ENCODE measurements at regions not wholly inside any gene's neighbourhood (a gene's known extent, or its start where the extent isn't known, plus 50 kb on each side); places are given as distances from the start of the nearest gene placed in this dataset.

- Histone ChIP-seq H3K4me1 (ENCODE audit: control insufficient read depth in 1 of 2, insufficient read depth in 2 of 2, low read length in 2 of 2) (peaks cover 5 to 12% of the 10 kb centered on the region in 2 experiments), H3K23ac (ENCODE audit: low read length) (no peak overlapping the region), H3K79me1 (ENCODE audit: low read length) (peaks cover 6% of the 10 kb centered on the region), H3K9me3 (ENCODE audit: insufficient read depth, low read depth, low read length) (no peaks in the 10 kb centered on the region), H3K4me2 (ENCODE audit: low read length) (no peak overlapping the region), H2BK5ac (ENCODE audit: low read depth, low read length, poor library complexity) (no peak overlapping the region), H3K4me3 (ENCODE audit: low read depth, low read length) (no peak overlapping the region), H2BK120ac (ENCODE audit: insufficient read depth, low read length, poor library complexity) (no peak overlapping the region), H4K8ac (ENCODE audit: low read depth, low read length) (no peak overlapping the region), H3K18ac (ENCODE audit: low read length) (no peak overlapping the region), H3K27me3 (ENCODE audit: insufficient read depth, low read length) (no peaks in the 10 kb centered on the region), H3K36me3 (ENCODE audit: control insufficient read depth in 1 of 2, insufficient read depth in 2 of 2, low read length in 2 of 2) (no peaks in the 10 kb centered on the region), H2AK5ac (ENCODE audit: low read length) (no peak overlapping the region), H3K27ac (ENCODE audit: low read depth, low read length) (no peak overlapping the region), H2BK12ac (ENCODE audit: low read length) (no peak overlapping the region), H3K79me2 (ENCODE audit: control insufficient read depth, insufficient read depth, low read length, poor library complexity) (no peaks in the 10 kb centered on the region), H3K4ac (ENCODE audit: low read depth, low read length) (no peak overlapping the region), H3K14ac (ENCODE audit: low read length) (no peak overlapping the region), H4K91ac (ENCODE audit: low read depth, low read length) (no peak overlapping the region), H2AFZ (ENCODE audit: insufficient read depth, low read length, poor library complexity) (no peak overlapping the region), H4K12ac (ENCODE audit: low read depth, low read length) (no peak overlapping the region), H3K9ac (ENCODE audit: low read length) (no peak overlapping the region)
- no CpG with 5 or more reads among the region's 4 CpGs for WGBS (ENCODE audit: extremely low coverage, insufficient coverage, insufficient read length)
- peak; percentile 39 to 77 for DNase-seq
Measured at GRCh38 chr2:207248702-207249377, 83.1 kb upstream of the KLF7 start.

GRCh38 chr2:207251022-207251421 is 85.3 kb upstream of the KLF7 start:
- Histone ChIP-seq H3K4me3 (ENCODE audit: low read depth, low read length) (no peak overlapping the region), H2BK5ac (ENCODE audit: low read depth, low read length, poor library complexity) (no peak overlapping the region), H3K9me3 (ENCODE audit: insufficient read depth, low read depth, low read length) (no peaks in the 10 kb centered on the region), H3K9ac (ENCODE audit: low read length) (no peak overlapping the region), H3K79me2 (ENCODE audit: control insufficient read depth, insufficient read depth, low read length, poor library complexity) (no peaks in the 10 kb centered on the region), H4K12ac (ENCODE audit: low read depth, low read length) (no peak overlapping the region), H3K18ac (ENCODE audit: low read length) (no peak overlapping the region), H3K4ac (ENCODE audit: low read depth, low read length) (no peak overlapping the region), H3K27ac (ENCODE audit: low read depth, low read length) (no peak overlapping the region), H3K4me1 (ENCODE audit: control insufficient read depth in 1 of 2, insufficient read depth in 2 of 2, low read length in 2 of 2) (peaks cover 6 to 14% of the 10 kb centered on the region in 2 experiments), H2BK120ac (ENCODE audit: insufficient read depth, low read length, poor library complexity) (no peak overlapping the region), H2AFZ (ENCODE audit: insufficient read depth, low read length, poor library complexity) (no peak overlapping the region), H2BK12ac (ENCODE audit: low read length) (no peak overlapping the region), H3K79me1 (ENCODE audit: low read length) (peaks cover 6% of the 10 kb centered on the region), H2AK5ac (ENCODE audit: low read length) (no peak overlapping the region), H3K4me2 (ENCODE audit: low read length) (no peak overlapping the region), H3K14ac (ENCODE audit: low read length) (no peak overlapping the region), H3K27me3 (ENCODE audit: insufficient read depth, low read length) (no peaks in the 10 kb centered on the region), H4K91ac (ENCODE audit: low read depth, low read length) (no peak overlapping the region), H3K23ac (ENCODE audit: low read length) (no peak overlapping the region), H4K8ac (ENCODE audit: low read depth, low read length) (no peak overlapping the region), H3K36me3 (ENCODE audit: control insufficient read depth in 1 of 2, insufficient read depth in 2 of 2, low read length in 2 of 2) (no peaks in the 10 kb centered on the region)
- no peak for DNase-seq
- no CpG with 5 or more reads among the region's 4 CpGs for WGBS (ENCODE audit: extremely low coverage, insufficient coverage, insufficient read length)

GRCh38 chr2:207251573-207252192 is 85.9 kb upstream of the KLF7 start:
- H3K9me3 ChIP-seq (ENCODE audit: insufficient read depth, low read depth, low read length): no peaks in the 10 kb centered on the region
- H3K14ac ChIP-seq (ENCODE audit: low read length): no peak overlapping the region
- H2BK12ac ChIP-seq (ENCODE audit: low read length): no peak overlapping the region
- H2BK5ac ChIP-seq (ENCODE audit: low read depth, low read length, poor library complexity): no peak overlapping the region
- H3K4ac ChIP-seq (ENCODE audit: low read depth, low read length): no peak overlapping the region
- H3K79me2 ChIP-seq (ENCODE audit: control insufficient read depth, insufficient read depth, low read length, poor library complexity): no peaks in the 10 kb centered on the region
- no peak overlapping the region for H3K9ac ChIP-seq (ENCODE audit: low read length)
- DNase-seq: no peak
- H3K4me3 ChIP-seq (ENCODE audit: low read depth, low read length): no peak overlapping the region
- H2BK120ac ChIP-seq (ENCODE audit: insufficient read depth, low read length, poor library complexity): no peak overlapping the region
- no peak overlapping the region for H3K23ac ChIP-seq (ENCODE audit: low read length)
- peaks cover 6% of the 10 kb centered on the region for H3K79me1 ChIP-seq (ENCODE audit: low read length)
- no peak overlapping the region for H3K27ac ChIP-seq (ENCODE audit: low read depth, low read length)
- H3K36me3 ChIP-seq (ENCODE audit: control insufficient read depth in 1 of 2, insufficient read depth in 2 of 2, low read length in 2 of 2): no peaks in the 10 kb centered on the region
- H2AK5ac ChIP-seq (ENCODE audit: low read length): no peak overlapping the region
- no peak overlapping the region for H4K91ac ChIP-seq (ENCODE audit: low read depth, low read length)
- no CpG with 5 or more reads among the region's 7 CpGs for WGBS (ENCODE audit: extremely low coverage, insufficient coverage, insufficient read length)
- H3K18ac ChIP-seq (ENCODE audit: low read length): no peak overlapping the region
- H3K4me1 ChIP-seq (ENCODE audit: control insufficient read depth in 1 of 2, insufficient read depth in 2 of 2, low read length in 2 of 2): peaks cover 6 to 14% of the 10 kb centered on the region in 2 experiments
- H4K8ac ChIP-seq (ENCODE audit: low read depth, low read length): no peak overlapping the region
- H2AFZ ChIP-seq (ENCODE audit: insufficient read depth, low read length, poor library complexity): no peak overlapping the region
- H4K12ac ChIP-seq (ENCODE audit: low read depth, low read length): no peak overlapping the region
- H3K27me3 ChIP-seq (ENCODE audit: insufficient read depth, low read length): no peaks in the 10 kb centered on the region
- no peak overlapping the region for H3K4me2 ChIP-seq (ENCODE audit: low read length)

DNA sequence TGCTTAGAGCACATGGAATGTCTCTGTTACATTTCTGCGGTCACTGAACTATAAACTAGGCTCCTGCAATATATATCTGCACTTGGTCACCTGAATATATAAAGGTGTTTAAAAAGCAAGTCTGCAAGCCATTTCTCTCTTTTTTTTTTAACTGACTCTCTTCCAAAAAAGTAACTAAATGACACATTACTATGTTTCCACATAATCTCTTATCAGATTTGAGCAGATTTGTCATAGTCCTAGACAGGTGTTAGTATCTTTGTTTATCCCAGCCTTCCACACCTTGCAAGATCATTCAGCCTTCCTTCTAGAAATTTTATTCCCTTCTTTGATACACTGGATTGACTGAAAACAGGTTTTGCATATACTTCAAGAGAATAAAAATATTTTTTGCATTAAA is 86.7 kb upstream of the KLF7 start:
- Histone ChIP-seq H3K18ac (ENCODE audit: low read length) (no peak overlapping the region), H3K9me3 (ENCODE audit: insufficient read depth, low read depth, low read length) (no peaks in the 10 kb centered on the region), H2AK5ac (ENCODE audit: low read length) (no peak overlapping the region), H3K9ac (ENCODE audit: low read length) (no peak overlapping the region), H2BK120ac (ENCODE audit: insufficient read depth, low read length, poor library complexity) (no peak overlapping the region), H3K79me1 (ENCODE audit: low read length) (peaks cover 6% of the 10 kb centered on the region), H2BK5ac (ENCODE audit: low read depth, low read length, poor library complexity) (no peak overlapping the region), H3K4me1 (ENCODE audit: control insufficient read depth in 1 of 2, insufficient read depth in 2 of 2, low read length in 2 of 2) (peaks cover 6 to 14% of the 10 kb centered on the region in 2 experiments), H3K4me3 (ENCODE audit: low read depth, low read length) (no peak overlapping the region), H4K12ac (ENCODE audit: low read depth, low read length) (no peak overlapping the region), H3K79me2 (ENCODE audit: control insufficient read depth, insufficient read depth, low read length, poor library complexity) (no peaks in the 10 kb centered on the region), H3K27me3 (ENCODE audit: insufficient read depth, low read length) (no peaks in the 10 kb centered on the region), H3K36me3 (ENCODE audit: control insufficient read depth in 1 of 2, insufficient read depth in 2 of 2, low read length in 2 of 2) (no peaks in the 10 kb centered on the region), H3K14ac (ENCODE audit: low read length) (no peak overlapping the region), H3K4ac (ENCODE audit: low read depth, low read length) (no peak overlapping the region), H3K4me2 (ENCODE audit: low read length) (no peak overlapping the region), H2BK12ac (ENCODE audit: low read length) (no peak overlapping the region), H3K27ac (ENCODE audit: low read depth, low read length) (no peak overlapping the region), H2AFZ (ENCODE audit: insufficient read depth, low read length, poor library complexity) (no peak overlapping the region), H4K91ac (ENCODE audit: low read depth, low read length) (no peak overlapping the region), H3K23ac (ENCODE audit: low read length) (no peak overlapping the region), H4K8ac (ENCODE audit: low read depth, low read length) (no peak overlapping the region)
- DNase-seq: peak in 1 of 2 donors; percentile 59
- WGBS (ENCODE audit: extremely low coverage, insufficient coverage, insufficient read length): no CpG with 5 or more reads among the region's 1 CpG

Data from trophoblast cell (in vitro differentiated cells and primary cell).